Stomach smooth muscle (tissue), 2 donors: ENCODE measurements at regions not wholly inside any gene's neighbourhood (a gene's known extent, or its start where the extent isn't known, plus 50 kb on each side); places are given as distances from the start of the nearest gene placed in this dataset.

Experiments
- H3K27ac ChIP-seq: one replicate; pipeline ENCODE4 v1.7.0; 2013; ENCODE audit warnings: mild to moderate bottlenecking, low read length, inconsistent platforms
- H3K27me3 ChIP-seq, 2 donors: one replicate each; pipeline ENCODE4 v1.7.0; 2013; ENCODE audit warnings: low read length in 2 of 2; ENCODE audit not compliant: insufficient read depth in 2 of 2, control insufficient read depth in 1 of 2
- H3K36me3 ChIP-seq, 2 donors: one replicate each; pipeline ENCODE4 v1.7.0; 2013; ENCODE audit warnings: low read length in 2 of 2; ENCODE audit not compliant: control insufficient read depth in 2 of 2, insufficient read depth in 2 of 2
- H3K4me1 ChIP-seq: one replicate; pipeline ENCODE4 v1.7.0; 2013; ENCODE audit warnings: low read length; ENCODE audit not compliant: control insufficient read depth, insufficient read depth
- H3K4me3 ChIP-seq, 2 donors: one replicate each; pipeline ENCODE4 v1.7.0; 2013; ENCODE audit warnings: low read length in 2 of 2
- H3K9ac ChIP-seq, 2 donors: one replicate each; pipeline ENCODE4 v1.7.0; 2013; ENCODE audit warnings: low read length in 2 of 2, mild to moderate bottlenecking in 1 of 2
- H3K9me3 ChIP-seq, 2 donors: one replicate each; pipeline ENCODE4 v1.7.0; 2013; ENCODE audit warnings: low read length in 2 of 2; ENCODE audit not compliant: control insufficient read depth in 2 of 2
- donor health status: healthy.
- donor health status: Pancreatic carcinoma.

- Histone ChIP-seq H3K9ac (no peak overlapping the region), H3K4me3 (no peak overlapping the region), H3K36me3 (no peaks in the 10 kb centered on the region), H3K9me3 (no peaks in the 10 kb centered on the region), H3K27ac (no peak overlapping the region), H3K27me3 (peaks cover 3 to 5% of the 10 kb centered on the region in 2 donors), H3K4me1 (peaks cover 2% of the 10 kb centered on the region)
Observed at GRCh38 chr22:22073769-22074561, 91.4 kb upstream of the TOP3B start.

GRCh38 chr22:22072169-22072836, 89.7 kb upstream of the TOP3B start:
- Histone ChIP-seq H3K36me3 (no peaks in the 10 kb centered on the region), H3K27me3 (peaks cover 3 to 5% of the 10 kb centered on the region in 2 donors), H3K27ac (no peak overlapping the region), H3K9ac (no peak overlapping the region), H3K4me1 (peaks cover 2% of the 10 kb centered on the region), H3K9me3 (no peaks in the 10 kb centered on the region), H3K4me3 (no peak overlapping the region)

- no peak overlapping the region for H3K27ac ChIP-seq
- H3K9ac ChIP-seq, result no peak overlapping the region
- H3K36me3 ChIP-seq, result no peaks in the 10 kb centered on the region
- peaks cover 2% of the 10 kb centered on the region for H3K4me1 ChIP-seq
- H3K4me3 ChIP-seq, result no peak overlapping the region
- no peaks in the 10 kb centered on the region for H3K9me3 ChIP-seq
- H3K27me3 ChIP-seq, result peaks cover 3 to 7% of the 10 kb centered on the region in 2 donors
Observed at GRCh38 chr22:22071455-22071854, 88.9 kb upstream of the TOP3B start.

GRCh38 chr22:22070371-22070824, 87.8 kb upstream of the TOP3B start:
- Histone ChIP-seq H3K4me3 (no peak overlapping the region), H3K27me3 (peaks cover 3 to 7% of the 10 kb centered on the region in 2 donors), H3K4me1 (peaks cover 2% of the 10 kb centered on the region), H3K36me3 (no peaks in the 10 kb centered on the region), H3K9me3 (no peaks in the 10 kb centered on the region), H3K27ac (no peak overlapping the region), H3K9ac (no peak overlapping the region)

- Histone ChIP-seq H3K36me3 (no peaks in the 10 kb centered on the region), H3K27me3 (peaks cover 3 to 7% of the 10 kb centered on the region in 2 donors), H3K27ac (no peak overlapping the region), H3K9ac (no peak overlapping the region), H3K9me3 (no peaks in the 10 kb centered on the region), H3K4me3 (no peak overlapping the region), H3K4me1 (no peaks in the 10 kb centered on the region)
Observed at GRCh38 chr22:22069450-22070370, 87.1 kb upstream of the TOP3B start.

- H3K27me3 ChIP-seq, result peaks cover 2 to 5% of the 10 kb centered on the region in 2 donors
- no peak overlapping the region for H3K4me3 ChIP-seq
- no peaks in the 10 kb centered on the region for H3K36me3 ChIP-seq
- no peaks in the 10 kb centered on the region for H3K4me1 ChIP-seq
- no peaks in the 10 kb centered on the region for H3K9me3 ChIP-seq
- no peak overlapping the region for H3K27ac ChIP-seq
- no peak overlapping the region for H3K9ac ChIP-seq
Observed at GRCh38 chr22:22068657-22069056, 86.1 kb upstream of the TOP3B start.

- Histone ChIP-seq H3K27me3 (peaks cover 0 to 4% of the 10 kb centered on the region in 2 donors), H3K9ac (no peak overlapping the region), H3K4me1 (no peaks in the 10 kb centered on the region), H3K9me3 (no peaks in the 10 kb centered on the region), H3K36me3 (no peaks in the 10 kb centered on the region), H3K27ac (no peak overlapping the region), H3K4me3 (no peak overlapping the region)
Observed at GRCh38 chr22:22068025-22068424, 85.4 kb upstream of the TOP3B start.

- Histone ChIP-seq H3K27me3 (peaks cover 0 to 4% of the 10 kb centered on the region in 2 donors), H3K9me3 (no peaks in the 10 kb centered on the region)
Observed at GRCh38 chr22:22067192-22067591, 84.6 kb upstream of the TOP3B start.

GRCh38 chr22:22064580-22064979, 82.0 kb upstream of the TOP3B start:
- Histone ChIP-seq H3K4me3 (no peak overlapping the region), H3K9me3 (no peaks in the 10 kb centered on the region), H3K36me3 (no peaks in the 10 kb centered on the region), H3K4me1 (no peaks in the 10 kb centered on the region), H3K9ac (no peak overlapping the region), H3K27ac (no peak overlapping the region), H3K27me3 (peaks cover 0 to 4% of the 10 kb centered on the region in 2 donors)

More at GRCh38 chr22:22067192-22067591, 84.6 kb upstream of the TOP3B start:
- Histone ChIP-seq H3K9ac (no peak overlapping the region), H3K27ac (no peak overlapping the region), H3K36me3 (no peaks in the 10 kb centered on the region), H3K4me1 (no peaks in the 10 kb centered on the region), H3K4me3 (no peak overlapping the region)

GRCh38 chr22:22062306-22062793, 79.8 kb upstream of the TOP3B start:
- Histone ChIP-seq H3K4me3 (no peak overlapping the region), H3K36me3 (no peaks in the 10 kb centered on the region), H3K27me3 (peaks cover 0 to 13% of the 10 kb centered on the region in 2 donors), H3K27ac (no peak overlapping the region), H3K9me3 (no peaks in the 10 kb centered on the region), H3K9ac (no peak overlapping the region), H3K4me1 (no peaks in the 10 kb centered on the region)
